H9 (cell line): ENCODE measurements at regions not wholly inside any gene's neighbourhood (a gene's known extent, or its start where the extent isn't known, plus 50 kb on each side); places are given as distances from the start of the nearest gene placed in this dataset.

Experiments
- DNase-seq: peaks from one replicate; pipeline ENCODE4 v3.0.0-alpha.2; 2017
- H2AFZ ChIP-seq: one replicate; pipeline ENCODE4 v1.6.1; 2013; ENCODE audit warnings: mild to moderate bottlenecking, low read length, control low read depth, moderate library complexity
- H2AK5ac ChIP-seq: 2 replicates; pipeline ENCODE4 v1.6.1; 2013; ENCODE audit warnings: low read length, control low read depth, mixed read lengths; ENCODE audit not compliant: insufficient read length
- H2BK120ac ChIP-seq: one replicate; pipeline ENCODE4 v1.6.1; 2013; ENCODE audit warnings: low read depth, mild to moderate bottlenecking, low read length, control low read depth, inconsistent platforms; ENCODE audit not compliant: poor library complexity, severe bottlenecking
- H2BK12ac ChIP-seq: 2 replicates; pipeline ENCODE4 v1.6.1; 2013; ENCODE audit warnings: low read length, control low read depth, mixed read lengths, low read depth; ENCODE audit not compliant: insufficient read length
- H2BK15ac ChIP-seq: 2 replicates; pipeline ENCODE4 v1.6.1; 2013; ENCODE audit warnings: low read depth, low read length, control low read depth
- H2BK20ac ChIP-seq: one replicate; pipeline ENCODE4 v1.6.1; 2013; ENCODE audit warnings: low read depth, mild to moderate bottlenecking, low read length, control low read depth, inconsistent platforms; ENCODE audit not compliant: poor library complexity, severe bottlenecking
- H2BK5ac ChIP-seq: 2 replicates; pipeline ENCODE4 v1.6.1; 2013; ENCODE audit warnings: low read length, control low read depth, mixed read lengths; ENCODE audit not compliant: insufficient read length
- H3K14ac ChIP-seq: 2 replicates; pipeline ENCODE4 v1.6.1; 2013; ENCODE audit warnings: low read length, control low read depth; ENCODE audit not compliant: insufficient read depth
- H3K18ac ChIP-seq: 2 replicates; pipeline ENCODE4 v1.6.1; 2013; ENCODE audit warnings: low read depth, mild to moderate bottlenecking, mixed read lengths, low read length, control low read depth; ENCODE audit not compliant: insufficient read length
- H3K23ac ChIP-seq: 2 replicates; pipeline ENCODE4 v1.6.1; 2013; ENCODE audit warnings: low read length, control low read depth, mixed read lengths, low read depth; ENCODE audit not compliant: insufficient read length
- H3K23me2 ChIP-seq: 2 replicates; pipeline ENCODE4 v1.6.1; 2013; ENCODE audit warnings: low read depth, mild to moderate bottlenecking, mixed read lengths, low read length, control low read depth; ENCODE audit not compliant: insufficient read length, poor library complexity, severe bottlenecking
- H3K27ac ChIP-seq: 2 replicates; pipeline ENCODE4 v1.5.1; 2013; ENCODE audit warnings: low read length, control low read depth, mixed read lengths, low read depth; ENCODE audit not compliant: insufficient read length
- H3K27me3 ChIP-seq: 2 replicates; pipeline ENCODE4 v1.6.1; 2013; ENCODE audit warnings: low read length, control low read depth, inconsistent platforms; ENCODE audit not compliant: insufficient read depth
- H3K4ac ChIP-seq: 2 replicates; pipeline ENCODE4 v1.6.1; 2013; ENCODE audit warnings: low read depth, mild to moderate bottlenecking, control low read depth, inconsistent platforms, low read length, moderate library complexity
- H3K4me1 ChIP-seq: 2 replicates; pipeline ENCODE4 v1.6.1; 2013; ENCODE audit warnings: low read length, control low read depth, inconsistent platforms; ENCODE audit not compliant: insufficient read depth
- H3K4me2 ChIP-seq: 2 replicates; pipeline ENCODE4 v1.6.1; 2013; ENCODE audit warnings: low read length, control low read depth, mixed read lengths; ENCODE audit not compliant: insufficient read length, insufficient read depth
- H3K56ac ChIP-seq: 2 replicates; pipeline ENCODE4 v1.6.1; 2013; ENCODE audit warnings: low read depth, mild to moderate bottlenecking, mixed read lengths, low read length, control low read depth; ENCODE audit not compliant: insufficient read length
- H3K79me1 ChIP-seq: 2 replicates; pipeline ENCODE4 v1.6.1; 2013; ENCODE audit warnings: low read depth, mild to moderate bottlenecking, moderate library complexity, low read length, control low read depth, inconsistent platforms; ENCODE audit not compliant: insufficient read depth, poor library complexity, severe bottlenecking
- H3K79me2 ChIP-seq: 2 replicates; pipeline ENCODE4 v1.6.1; 2013; ENCODE audit warnings: low read length, control low read depth, inconsistent platforms; ENCODE audit not compliant: insufficient read depth
- H3K9ac ChIP-seq: 2 replicates; pipeline ENCODE4 v1.6.1; 2013; ENCODE audit warnings: low read length, control low read depth, mixed read lengths; ENCODE audit not compliant: insufficient read length; ENCODE audit errors: extremely low read depth
- H3K9me3 ChIP-seq: one replicate; pipeline ENCODE4 v1.6.1; 2013; ENCODE audit warnings: low read depth, low read length, inconsistent platforms; ENCODE audit not compliant: control insufficient read depth
- H3T11ph ChIP-seq: one replicate; pipeline ENCODE4 v1.6.1; 2013; ENCODE audit warnings: mild to moderate bottlenecking, low read length, control low read depth, inconsistent platforms
- H4K20me1 ChIP-seq: one replicate; pipeline ENCODE4 v1.6.1; 2013; ENCODE audit not compliant: control insufficient read depth, insufficient read length, insufficient read depth
- H4K5ac ChIP-seq: 2 replicates; pipeline ENCODE4 v1.6.1; 2013; ENCODE audit warnings: low read depth, mild to moderate bottlenecking, mixed read lengths, low read length, control low read depth; ENCODE audit not compliant: insufficient read length
- H4K8ac ChIP-seq: replicated peaks from 2 replicates; pipeline ENCODE4 v1.6.1; 2013; ENCODE audit warnings: low read length, control low read depth, mixed read lengths, low read depth; ENCODE audit not compliant: insufficient read length
- H4K91ac ChIP-seq: 2 replicates; pipeline ENCODE4 v1.6.1; 2013; ENCODE audit warnings: low read depth, mild to moderate bottlenecking, moderate library complexity, mixed read lengths, low read length, control low read depth; ENCODE audit not compliant: insufficient read length
- H3K27ac Mint-ChIP-seq, 3 experiments: 2 replicates in 2 of 3; 3 replicates in 1 of 3; pipeline ENCODE4 v1.8.0; 2020 to 2021; ENCODE audit warnings: mixed read lengths in 3 of 3, mild to moderate bottlenecking in 1 of 3, moderate library complexity in 1 of 3
- H3K27me3 Mint-ChIP-seq: 2 replicates; pipeline ENCODE4 v1.8.0; 2021; ENCODE audit warnings: low read depth, mild to moderate bottlenecking, moderate library complexity, mixed read lengths
- H3K36me3 Mint-ChIP-seq, 3 experiments: 2 replicates in 2 of 3; 3 replicates in 1 of 3; pipeline ENCODE4 v1.8.0; 2020 to 2021; ENCODE audit warnings: low read depth in 3 of 3, mixed read lengths in 3 of 3; ENCODE audit not compliant: insufficient read depth in 1 of 3
- H3K4me1 Mint-ChIP-seq, 2 experiments: 2 replicates each; pipeline ENCODE4 v1.8.0; 2020; ENCODE audit warnings: mixed read lengths in 2 of 2
- H3K4me3 Mint-ChIP-seq, 2 experiments: 2 replicates in 1 of 2; 3 replicates in 1 of 2; pipeline ENCODE4 v1.8.0; 2020 to 2021; ENCODE audit warnings: mild to moderate bottlenecking in 2 of 2, mixed read lengths in 2 of 2, moderate library complexity in 1 of 2
- H3K9me3 Mint-ChIP-seq, 2 experiments: 2 replicates in 1 of 2; 3 replicates in 1 of 2; pipeline ENCODE4 v1.8.0; 2020; ENCODE audit warnings: mild to moderate bottlenecking in 2 of 2, mixed read lengths in 2 of 2, moderate library complexity in 1 of 2
- CTCF ChIP-seq: fragments of 200-600 bp; sonication (generic); conservative IDR thresholded peaks from 3 replicates; pipeline ENCODE4 v1.8.0; 2021; ENCODE audit warnings: antibody characterized with exemption, mild to moderate bottlenecking
- WGBS: extraction: QIAGEN DNeasy Blood & Tissue Kit; methylation state at CpG from one replicate; pipeline ENCODE4 v1.1.7; 2013; ENCODE audit warnings: missing lambda C conversion rate, low lambda C conversion rate, mixed read lengths; ENCODE audit not compliant: insufficient read length; ENCODE audit errors: extremely low coverage; 5-methylcytosine and 5-hydroxymethylcytosine counted together

GRCh38 chr7:81154565-81154964 is 235.7 kb upstream of the SEMA3C start:
- H4K5ac ChIP-seq = no peak overlapping the region
- no peak overlapping the region for H4K8ac ChIP-seq
- H4K91ac ChIP-seq = no peak overlapping the region
- H3K79me1 ChIP-seq = no peaks in the 10 kb centered on the region
- no peak overlapping the region for H3K27ac ChIP-seq
- Mint-ChIP-seq H3K27ac (peak overlapping the region; percentile 5 to 74 (median 65); a peak in 6 of 7 replicates), H3K27me3 (no peaks in the 10 kb centered on the region), H3K9me3 (no peaks in the 10 kb centered on the region), H3K4me3 (no peak overlapping the region; a peak in 1 of 5 replicates), H3K4me1 (peaks cover 52% of the 10 kb centered on the region in 2 experiments), H3K36me3 (no peaks in the 10 kb centered on the region)
- no peak overlapping the region for H2BK15ac ChIP-seq
- no CpG with 5 or more reads among the region's 1 CpG for WGBS
- H3K56ac ChIP-seq = no peak overlapping the region
- no peak overlapping the region for H3K9ac ChIP-seq
- H3K9me3 ChIP-seq = no peaks in the 10 kb centered on the region
- H2BK120ac ChIP-seq = no peak overlapping the region
- no peak overlapping the region for H2AFZ ChIP-seq
- peaks cover 3% of the 10 kb centered on the region; the same call in 1 of the 2 replicates for H3K4me1 ChIP-seq
- H2BK5ac ChIP-seq = no peak overlapping the region
- no peak overlapping the region for H3T11ph ChIP-seq
- no peak overlapping the region for H3K23ac ChIP-seq
- no peaks in the 10 kb centered on the region for H3K27me3 ChIP-seq
- TF ChIP-seq CTCF = no peak
- no peaks in the 10 kb centered on the region for H3K23me2 ChIP-seq
- no peak overlapping the region for H3K4ac ChIP-seq
- no peaks in the 10 kb centered on the region for H3K79me2 ChIP-seq
- H3K4me2 ChIP-seq = peak overlapping the region; percentile 37
- DNase-seq = no peak
- no peak overlapping the region for H2BK20ac ChIP-seq
- H3K14ac ChIP-seq = no peak overlapping the region
- H4K20me1 ChIP-seq = no peaks in the 10 kb centered on the region
- H2BK12ac ChIP-seq = no peak overlapping the region
- no peak overlapping the region for H2AK5ac ChIP-seq
- H3K18ac ChIP-seq = no peak overlapping the region
